GM20000 (cell line): ENCODE measurements at regions not wholly inside any gene's neighbourhood (a gene's known extent, or its start where the extent isn't known, plus 50 kb on each side); places are given as distances from the start of the nearest gene placed in this dataset.

Experiments used
- DNase-seq: peaks from one replicate; pipeline ENCODE4 v3.0.0; 2012; ENCODE audit warnings: low spot score
- TF ChIP-seq, protein P1 (sequence below): IDR thresholded peaks from 2 replicates; pipeline ENCODE4 v1.5.1; 2012; ENCODE audit warnings: mild to moderate bottlenecking, control low read depth; ENCODE audit errors: extremely low read depth, missing control alignments

DNA sequence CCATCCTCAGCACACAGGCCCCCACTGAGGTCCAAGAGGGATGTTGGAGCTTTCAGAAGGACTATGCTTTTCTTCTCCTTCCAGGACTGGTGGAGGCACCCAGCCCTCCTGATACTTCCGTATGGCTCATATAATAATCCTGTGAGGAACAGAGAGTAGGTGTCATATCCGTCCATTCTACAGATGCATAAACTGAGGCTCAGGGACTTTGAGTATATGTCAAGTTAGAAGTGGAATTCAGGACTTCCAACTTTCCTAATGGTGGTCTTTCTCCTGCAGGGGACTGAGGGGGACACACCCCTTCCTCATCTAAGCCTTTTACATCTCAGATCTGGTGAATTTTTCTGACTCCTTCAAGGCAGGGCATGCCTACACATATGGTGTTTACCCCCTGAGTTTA lies 153.7 kb downstream of the RPS24 start:
- DNase-seq = no peak
- TF ChIP-seq, protein P1, sequence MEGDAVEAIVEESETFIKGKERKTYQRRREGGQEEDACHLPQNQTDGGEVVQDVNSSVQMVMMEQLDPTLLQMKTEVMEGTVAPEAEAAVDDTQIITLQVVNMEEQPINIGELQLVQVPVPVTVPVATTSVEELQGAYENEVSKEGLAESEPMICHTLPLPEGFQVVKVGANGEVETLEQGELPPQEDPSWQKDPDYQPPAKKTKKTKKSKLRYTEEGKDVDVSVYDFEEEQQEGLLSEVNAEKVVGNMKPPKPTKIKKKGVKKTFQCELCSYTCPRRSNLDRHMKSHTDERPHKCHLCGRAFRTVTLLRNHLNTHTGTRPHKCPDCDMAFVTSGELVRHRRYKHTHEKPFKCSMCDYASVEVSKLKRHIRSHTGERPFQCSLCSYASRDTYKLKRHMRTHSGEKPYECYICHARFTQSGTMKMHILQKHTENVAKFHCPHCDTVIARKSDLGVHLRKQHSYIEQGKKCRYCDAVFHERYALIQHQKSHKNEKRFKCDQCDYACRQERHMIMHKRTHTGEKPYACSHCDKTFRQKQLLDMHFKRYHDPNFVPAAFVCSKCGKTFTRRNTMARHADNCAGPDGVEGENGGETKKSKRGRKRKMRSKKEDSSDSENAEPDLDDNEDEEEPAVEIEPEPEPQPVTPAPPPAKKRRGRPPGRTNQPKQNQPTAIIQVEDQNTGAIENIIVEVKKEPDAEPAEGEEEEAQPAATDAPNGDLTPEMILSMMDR = no peak

GRCh38 chr10:78188446-78188845 lies 154.8 kb downstream of the RPS24 start:
- DNase-seq = no peak
- TF ChIP-seq, protein P1 = no peak

DNA sequence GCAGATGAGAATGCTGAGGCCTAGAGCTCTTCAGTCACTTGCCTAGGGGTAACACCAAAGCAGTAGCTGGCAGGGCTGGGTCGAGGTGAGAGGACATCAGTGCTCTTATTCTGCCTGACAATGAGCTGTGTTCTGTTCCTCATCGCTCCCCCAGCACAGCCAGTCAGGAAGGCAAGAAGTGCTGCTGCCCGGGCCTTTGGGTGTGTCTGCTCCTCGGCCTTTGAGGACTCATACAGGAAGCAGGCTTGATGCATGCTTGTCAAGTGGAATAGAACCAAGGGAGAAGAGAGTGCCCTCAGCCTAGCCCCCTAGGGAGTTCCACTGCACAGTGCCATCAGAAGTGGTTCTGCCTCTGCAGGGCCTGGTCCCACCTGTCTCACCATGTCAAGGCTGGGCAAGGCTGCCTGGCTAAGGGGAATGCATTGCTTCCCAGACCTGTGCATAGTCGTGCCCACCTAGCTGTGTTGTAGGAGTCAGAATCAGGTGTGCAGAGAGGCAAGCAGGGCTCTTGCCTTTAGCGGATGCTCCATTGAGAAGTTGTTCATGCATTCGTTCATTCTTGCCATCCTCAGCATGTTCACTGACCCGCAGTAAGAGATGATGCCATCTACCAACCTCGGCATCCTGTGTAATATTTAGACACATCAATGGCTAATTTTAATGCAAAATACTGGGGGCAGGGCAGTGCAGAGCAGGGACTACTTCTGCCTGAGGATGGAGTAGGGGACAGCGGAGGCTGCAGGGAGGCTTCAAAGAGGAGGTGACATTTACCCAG lies 156.6 kb downstream of the RPS24 start:
- no peak for DNase-seq
- TF ChIP-seq, protein P1 = no peak

DNA sequence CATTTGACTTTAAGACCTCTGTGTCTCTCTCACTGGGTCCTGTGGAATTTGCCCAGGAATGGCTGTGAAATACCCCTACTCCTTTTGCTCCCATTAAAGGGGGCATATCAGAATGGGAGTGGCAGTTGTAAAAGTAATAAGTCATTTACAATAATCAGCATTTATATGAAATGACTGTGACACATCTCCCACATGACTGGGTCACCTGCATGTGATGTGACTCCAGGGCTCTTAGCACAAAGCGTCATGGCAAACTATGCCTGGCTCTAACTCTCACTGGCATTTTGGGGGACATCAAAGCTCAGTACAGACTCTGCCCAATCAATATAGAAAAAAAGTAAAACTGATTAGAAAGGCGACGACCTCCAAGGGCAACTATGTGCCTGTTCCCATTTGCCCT lies 157.6 kb downstream of the RPS24 start:
- DNase-seq = no peak
- TF ChIP-seq, protein P1 = no peak

- TF ChIP-seq, protein P1 = no peak
- no peak for DNase-seq
These were observed 159.5 kb downstream of the RPS24 start for GRCh38 chr10:78193189-78193588.

DNA sequence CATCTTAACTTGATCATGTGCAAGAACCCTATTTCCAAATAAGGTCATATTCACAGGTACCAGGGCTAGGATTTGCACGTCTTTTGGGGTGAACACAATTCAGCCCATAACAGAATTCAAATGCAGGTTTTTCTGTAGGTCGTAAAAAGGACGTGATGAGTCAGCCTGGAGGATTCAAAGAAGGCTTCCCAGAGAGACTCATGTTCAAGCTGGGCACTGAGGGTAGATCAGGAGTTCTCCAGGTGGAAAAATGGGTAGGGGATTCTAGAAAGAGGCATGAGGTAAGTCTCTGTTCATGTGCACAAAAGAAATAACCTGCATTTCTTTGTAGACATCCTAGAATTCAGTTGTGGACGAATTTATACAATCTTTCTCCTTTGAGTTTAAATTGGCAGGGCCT lies 160.4 kb downstream of the RPS24 start:
- TF ChIP-seq, protein P1 = no peak
- no peak for DNase-seq

- TF ChIP-seq, protein P1 = no peak
- no peak for DNase-seq
These were observed 161.1 kb downstream of the RPS24 start for GRCh38 chr10:78194539-78195402.
